NCI-H345 treated with DMSO at 0.1 percent for 48 hours (cell line): ENCODE measurements at regions not wholly inside any gene's neighbourhood (a gene's known extent, or its start where the extent isn't known, plus 50 kb on each side); places are given as distances from the start of the nearest gene placed in this dataset.

Experiments used
- DNase-seq: peaks from one replicate; lab custom pipeline; 2025; ENCODE audit not compliant: unreplicated experiment; lab: John Stamatoyannopoulos, UW

DNA sequence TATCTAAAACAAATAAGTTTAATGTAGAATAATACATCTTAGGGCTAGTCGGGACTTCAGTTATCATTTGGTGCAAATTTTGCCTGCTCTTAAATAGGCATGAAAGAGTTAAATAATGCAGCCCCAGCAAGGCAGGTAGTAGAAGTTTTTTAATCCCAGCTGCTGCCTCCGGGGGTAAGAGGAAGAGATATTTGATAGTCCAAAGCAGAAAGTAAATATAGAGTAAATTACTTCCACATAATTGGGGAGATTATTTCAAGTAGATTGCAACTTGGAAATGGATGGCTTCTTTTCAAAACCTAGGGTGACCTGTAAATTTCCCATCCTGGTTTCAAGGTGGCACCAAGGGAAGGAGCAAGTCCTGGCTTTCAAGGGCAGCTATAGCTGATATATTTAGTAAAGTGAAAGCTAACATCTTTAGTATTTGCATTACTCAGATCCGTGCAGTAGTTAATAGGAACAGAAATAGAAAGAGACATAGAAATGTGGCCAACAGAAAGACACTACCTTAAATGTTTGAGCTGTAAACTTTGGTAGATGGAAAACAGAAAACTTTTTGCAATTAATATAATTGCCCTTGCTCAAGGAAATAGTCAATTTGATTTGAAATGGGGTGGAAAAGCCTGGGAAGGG, 109.1 kb downstream of the LMO4 start:
- DNase-seq = no peak

DNA sequence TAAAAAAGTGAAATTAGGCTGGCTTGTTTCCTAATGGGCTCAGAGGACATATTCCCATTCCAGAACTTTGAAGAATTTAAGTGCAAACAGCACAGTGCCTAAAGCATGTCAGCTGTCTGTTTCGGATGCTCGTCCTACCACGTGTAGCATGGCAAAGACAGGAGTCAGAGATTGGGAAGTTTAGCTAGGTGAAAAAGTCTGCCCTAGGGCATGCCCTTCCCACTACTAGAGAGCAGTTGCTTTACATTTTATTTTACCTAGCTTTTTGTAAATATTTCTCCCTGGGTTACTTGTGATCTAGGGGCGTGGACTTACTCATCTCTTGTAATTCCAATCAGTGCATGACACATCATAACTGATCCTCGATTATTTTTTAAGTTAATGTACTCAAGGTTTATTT, 111.1 kb downstream of the LMO4 start:
- no peak for DNase-seq

DNA sequence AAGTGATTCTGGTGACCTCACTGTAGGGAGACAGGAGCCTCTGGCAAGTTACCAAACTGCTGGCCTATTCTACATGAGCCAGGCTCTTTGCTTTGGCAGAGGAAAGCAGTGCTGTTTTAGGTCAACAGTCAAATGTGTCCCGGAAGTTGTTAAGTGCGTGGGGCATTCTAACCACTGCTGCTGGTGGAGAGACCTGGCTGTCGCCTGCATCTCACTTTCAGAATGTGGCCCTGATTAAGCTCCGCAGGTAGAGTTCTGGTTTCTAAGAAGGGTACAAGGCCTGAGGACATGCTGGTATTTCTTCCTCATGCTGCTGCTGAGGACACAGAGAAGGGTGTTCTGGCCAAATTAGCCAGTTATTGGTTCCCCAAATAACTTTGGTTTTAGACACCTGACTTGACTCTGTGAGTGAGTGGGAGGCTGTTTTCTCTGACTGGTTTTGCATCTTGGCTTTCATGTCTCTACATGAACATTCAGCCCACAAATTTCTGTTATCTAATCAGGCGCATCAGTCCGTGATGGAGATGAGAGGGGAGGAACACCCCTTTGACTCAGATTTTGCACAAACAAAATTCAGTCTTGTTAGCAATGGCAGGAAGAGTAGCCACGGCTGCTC, 120.8 kb downstream of the LMO4 start:
- no peak for DNase-seq

DNA sequence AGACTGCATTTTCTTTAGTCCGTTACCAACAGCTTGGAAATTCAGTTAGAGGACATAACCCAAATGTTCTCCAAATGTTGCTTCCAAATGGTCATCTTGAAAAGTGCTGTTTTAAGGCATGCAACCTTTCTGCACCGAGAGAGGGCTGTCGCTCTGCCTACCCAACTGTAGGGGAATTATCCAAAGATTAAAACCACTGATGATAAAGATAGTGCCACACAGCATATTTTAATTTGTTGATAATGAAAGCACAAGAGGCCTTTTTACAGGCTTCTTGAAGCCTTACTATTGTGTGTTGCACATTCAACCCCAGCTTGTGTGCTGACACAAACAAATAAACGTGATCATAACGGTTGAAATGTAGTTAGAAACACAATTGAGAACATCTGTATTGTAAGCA, 121.5 kb downstream of the LMO4 start:
- no peak for DNase-seq

DNA sequence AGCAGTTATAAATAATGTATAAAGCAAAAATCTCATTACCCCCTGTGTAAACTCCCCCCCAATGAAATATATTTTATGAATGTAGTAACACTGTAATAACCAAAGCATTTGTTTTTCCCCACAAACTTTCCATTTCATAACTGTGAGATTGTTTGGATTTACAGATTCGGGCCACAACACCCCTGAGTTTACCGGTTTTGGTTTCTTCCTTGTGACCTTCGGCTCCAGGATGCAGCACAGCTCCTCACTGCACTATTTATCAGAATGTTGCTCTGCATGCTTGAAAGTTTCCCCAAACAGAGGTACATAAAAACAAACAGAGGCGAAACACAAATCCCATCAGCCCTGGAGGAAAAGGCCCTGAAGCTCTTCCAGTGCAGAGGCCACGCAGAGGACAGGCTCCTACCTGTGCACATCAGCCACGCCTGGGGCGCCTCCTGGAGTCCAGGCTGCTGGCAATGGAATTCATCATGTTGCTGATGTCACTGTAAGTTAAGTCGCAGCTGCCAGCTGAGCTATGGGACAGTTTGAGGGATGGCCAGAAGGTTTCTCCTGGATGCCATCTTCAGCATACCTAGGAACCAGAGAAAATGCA, 122.0 kb downstream of the LMO4 start:
- DNase-seq = no peak

DNA sequence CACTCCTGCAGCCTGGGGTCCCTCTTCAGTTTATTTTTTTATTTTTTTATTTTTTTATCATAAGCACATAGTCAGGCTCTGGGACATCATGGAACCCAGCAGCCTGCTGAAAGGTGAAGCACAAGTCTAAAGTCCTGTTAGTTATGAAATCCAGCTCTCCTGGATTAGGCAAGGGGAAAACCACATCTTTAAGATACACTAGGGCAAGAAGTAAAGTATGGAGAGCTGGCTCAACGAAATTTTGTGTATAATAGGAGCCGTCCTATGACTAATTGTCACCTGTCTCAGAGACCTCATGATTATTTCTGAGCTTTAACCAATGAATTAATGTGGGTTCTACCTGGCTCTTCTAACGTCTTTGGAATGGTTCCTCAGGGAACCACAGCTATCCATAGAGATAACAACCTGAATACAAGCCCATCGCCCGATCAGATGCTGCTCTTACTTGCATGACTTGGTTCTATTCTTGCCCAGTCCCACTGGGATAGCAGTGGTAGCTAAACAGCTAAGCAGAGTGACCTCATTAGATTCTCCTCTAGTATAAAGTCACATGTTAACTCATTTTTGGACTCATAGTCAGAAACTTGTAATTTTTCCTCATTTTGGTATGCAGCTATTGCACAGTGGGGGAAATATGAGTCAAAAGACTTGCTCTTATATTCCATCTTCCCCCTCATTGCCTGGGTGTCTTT, 122.7 kb downstream of the LMO4 start:
- DNase-seq = no peak

DNA sequence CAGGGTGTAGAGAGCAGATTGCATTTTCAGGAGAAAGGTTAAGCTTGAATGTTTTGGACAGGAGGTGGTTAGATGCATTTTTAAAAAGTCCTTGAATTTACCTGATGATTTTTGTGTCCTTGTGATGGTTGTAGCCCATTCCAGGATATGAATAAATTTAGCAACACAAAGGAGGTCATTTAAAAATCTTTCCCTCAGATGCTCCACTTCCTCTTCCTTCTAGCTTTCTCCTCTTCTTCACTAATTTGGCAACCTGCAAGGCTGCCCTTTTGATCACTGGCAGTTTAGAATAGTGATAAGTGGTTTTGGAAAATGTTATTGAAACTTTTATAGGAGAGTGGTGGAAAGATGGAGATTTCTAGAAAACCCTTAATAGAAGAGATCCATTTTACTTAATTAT, 124.0 kb downstream of the LMO4 start:
- DNase-seq = no peak

DNA sequence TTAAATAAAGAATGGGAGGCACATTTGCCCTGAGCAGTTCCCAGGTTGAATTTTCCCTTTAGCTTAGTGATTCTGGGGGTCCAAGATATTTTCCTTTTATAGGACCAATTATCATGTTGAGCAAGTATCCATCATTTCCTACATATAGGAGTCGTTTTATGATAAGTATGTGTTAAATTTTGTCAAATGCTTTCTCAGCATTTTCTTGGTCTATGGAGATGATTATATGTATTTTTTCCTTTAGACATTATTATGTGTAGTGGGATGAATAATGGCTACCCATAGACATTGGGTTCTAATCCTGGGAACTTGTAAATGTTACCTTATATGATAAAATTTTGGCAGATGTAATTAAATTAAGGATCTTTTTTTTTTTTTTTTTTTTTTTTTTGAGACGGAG, 128.7 kb downstream of the LMO4 start:
- DNase-seq = no peak

DNA sequence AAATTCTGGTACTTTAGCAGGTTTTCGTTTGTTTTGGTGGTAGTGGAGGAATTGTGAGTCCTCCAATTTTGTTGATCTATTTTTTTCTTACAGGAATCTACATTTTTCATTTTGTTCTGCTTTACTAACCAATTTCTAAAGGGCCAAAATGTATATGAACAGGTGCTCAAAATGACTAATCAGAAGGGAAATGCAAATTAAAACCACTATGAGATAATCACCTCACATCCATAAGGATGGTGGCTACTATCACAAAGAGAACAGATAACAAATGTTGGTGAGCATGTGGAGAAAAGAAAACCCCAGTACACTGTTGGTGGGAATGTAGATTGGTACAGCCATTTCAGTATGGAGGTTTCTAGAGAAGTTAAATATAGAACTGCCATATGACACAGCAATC, 134.2 kb downstream of the LMO4 start:
- no peak for DNase-seq

DNA sequence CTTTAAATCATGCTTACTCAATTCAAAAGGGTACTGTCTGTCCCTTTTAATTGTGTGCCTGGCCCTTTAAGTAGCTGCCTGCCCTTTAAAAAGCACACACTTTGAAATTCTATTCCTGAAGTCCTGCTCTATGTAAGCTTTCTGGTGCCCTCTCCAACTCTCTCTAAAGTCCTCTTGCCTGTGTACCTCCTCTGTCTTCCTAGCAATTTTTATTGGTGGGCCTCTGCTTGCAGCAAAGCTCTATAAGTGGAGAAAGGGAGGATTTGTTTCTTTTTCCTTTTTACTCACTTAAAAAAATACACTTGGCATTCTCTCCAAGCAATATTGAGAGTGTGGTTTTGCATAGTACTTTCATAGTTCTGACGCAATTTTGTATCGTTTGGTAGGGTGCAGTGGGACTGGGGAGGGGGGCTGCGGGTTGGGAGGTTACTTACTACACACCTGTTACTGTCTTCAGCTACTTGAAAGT, 135.4 kb downstream of the LMO4 start:
- DNase-seq = no peak

DNA sequence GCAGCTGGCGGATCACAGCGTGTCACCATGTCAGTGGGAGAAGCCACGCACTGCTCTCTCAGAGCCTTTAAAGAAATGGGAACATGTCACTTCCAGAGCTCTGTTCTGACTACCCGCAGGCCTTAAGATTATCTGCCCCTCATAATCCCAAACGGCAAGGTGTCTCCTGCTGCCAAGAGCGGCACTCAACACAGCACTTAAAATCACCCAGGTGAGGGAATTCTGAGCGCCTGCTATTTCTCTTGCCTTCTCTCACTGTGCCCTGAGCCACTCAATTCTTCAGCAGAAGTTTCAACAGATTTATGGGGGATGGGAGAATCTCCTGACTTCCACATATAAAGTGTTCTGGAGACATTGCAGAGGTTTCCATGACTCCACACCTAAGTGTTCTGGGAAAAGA, 137.9 kb downstream of the LMO4 start:
- DNase-seq = no peak

DNA sequence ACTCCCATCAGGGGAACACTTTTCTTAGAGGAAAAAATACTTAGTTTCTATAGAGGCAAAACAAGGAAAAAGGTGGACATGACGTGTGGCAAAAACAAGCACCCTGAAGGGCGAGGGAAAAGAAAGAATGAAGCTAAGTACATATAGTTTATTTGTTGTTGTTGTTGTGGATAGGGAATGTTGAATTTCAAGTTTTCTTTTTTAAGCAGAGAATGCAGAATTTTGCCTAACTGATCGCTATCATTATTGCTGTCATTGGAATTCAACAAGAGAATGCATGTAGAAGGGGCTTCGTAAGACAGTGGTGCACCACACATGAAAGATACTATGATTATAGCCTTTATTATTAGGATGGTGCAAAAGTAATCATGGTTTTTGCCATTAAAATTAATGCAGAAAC, 144.0 kb downstream of the LMO4 start:
- DNase-seq = no peak

DNA sequence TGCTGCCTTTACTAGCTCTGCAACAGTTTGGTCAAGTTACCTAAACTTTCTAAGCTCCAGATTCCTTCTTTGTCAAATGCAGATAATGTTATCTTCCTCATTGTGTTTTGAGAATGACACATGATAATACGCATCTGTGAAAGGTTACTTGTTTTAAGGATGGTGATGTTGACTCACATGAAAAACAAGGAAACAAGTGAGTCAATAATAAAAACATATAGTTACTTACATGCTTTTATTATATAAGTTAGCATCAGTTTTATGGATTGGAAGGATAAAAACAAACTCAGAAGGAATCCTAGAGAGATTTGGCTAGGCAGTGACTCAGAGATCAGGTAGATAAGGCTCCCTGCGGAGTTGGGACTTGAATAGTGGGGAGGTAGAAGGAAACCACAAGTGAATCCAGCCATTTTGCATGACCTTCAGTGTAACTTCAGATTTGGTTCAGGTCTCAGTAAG, 144.6 kb downstream of the LMO4 start:
- DNase-seq = no peak

DNA sequence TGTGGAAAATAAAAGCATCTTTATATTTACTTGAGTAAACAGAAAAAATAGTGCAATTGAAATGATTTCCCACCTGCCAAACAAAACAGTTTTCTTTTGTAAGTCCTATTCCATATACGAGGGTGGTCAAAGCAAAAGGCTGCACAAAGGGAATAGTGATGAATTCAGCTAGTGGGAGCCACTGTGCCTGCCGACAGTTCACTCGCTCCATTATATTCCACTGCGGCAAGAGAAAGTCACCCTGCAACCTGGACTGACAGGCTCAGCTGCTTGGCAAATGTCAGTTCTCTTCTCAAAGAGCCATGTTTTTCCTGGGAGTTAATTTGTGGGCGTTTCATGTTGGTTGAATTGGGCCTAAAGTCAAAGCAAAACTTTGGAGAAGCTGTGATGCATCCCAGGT, 145.4 kb downstream of the LMO4 start:
- no peak for DNase-seq

DNA sequence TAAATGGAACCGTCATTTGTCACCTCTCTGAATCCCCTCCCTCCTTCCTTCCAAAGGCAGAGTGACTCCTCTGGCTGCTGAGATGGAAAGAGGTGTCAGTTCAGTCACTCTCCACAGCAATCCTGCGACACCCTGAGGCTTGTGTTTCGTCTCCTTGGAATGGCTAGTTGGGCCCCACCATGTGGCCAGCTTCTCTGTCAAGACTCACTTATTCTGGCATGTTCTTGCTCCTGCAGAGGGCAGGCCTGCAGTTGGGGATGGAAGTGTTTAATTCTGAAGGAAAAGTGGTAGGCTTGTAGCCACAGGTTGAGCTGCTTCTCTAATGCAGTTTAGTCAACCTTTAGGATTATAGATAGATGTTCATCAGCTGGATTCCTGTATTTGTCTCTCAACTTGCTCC, 149.6 kb downstream of the LMO4 start:
- no peak for DNase-seq

DNA sequence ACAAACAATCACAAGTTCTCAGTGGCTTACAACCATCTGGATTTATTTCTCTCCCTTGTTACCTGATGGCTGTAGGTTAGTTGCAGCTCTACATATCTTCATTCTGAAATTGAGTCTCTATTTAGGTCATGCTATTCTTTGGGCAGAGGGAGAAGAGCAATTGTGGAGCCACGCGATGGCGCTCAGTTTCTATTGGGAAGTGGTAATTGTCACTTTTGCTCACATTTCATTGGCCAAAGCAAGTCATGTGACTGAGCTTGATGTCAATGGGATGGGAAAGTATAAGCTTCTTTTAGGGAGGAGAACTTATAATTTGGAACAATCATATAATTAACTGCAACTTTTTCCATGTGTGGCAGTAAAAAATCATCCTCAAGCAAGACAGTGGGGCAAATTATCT, 166.5 kb downstream of the LMO4 start:
- no peak for DNase-seq

DNA sequence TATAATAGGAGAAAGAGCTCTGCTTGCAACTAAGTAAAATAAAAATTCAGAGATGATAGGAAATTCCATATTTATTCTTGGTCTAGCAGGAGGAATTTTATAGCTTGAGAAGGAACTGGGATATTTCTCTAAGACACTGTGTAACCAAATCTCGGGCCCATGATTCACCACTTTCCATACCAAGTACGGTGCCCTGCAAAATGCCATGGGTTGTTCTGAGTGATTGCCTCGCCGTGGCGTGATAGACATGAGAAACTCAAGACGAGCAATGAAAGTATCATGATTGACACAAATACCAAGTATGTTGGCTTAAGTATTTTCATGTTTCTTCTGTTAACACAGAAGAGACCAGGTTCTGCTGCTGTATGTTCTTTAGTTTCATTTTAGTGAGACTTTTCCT, 167.2 kb downstream of the LMO4 start:
- DNase-seq = no peak

DNA sequence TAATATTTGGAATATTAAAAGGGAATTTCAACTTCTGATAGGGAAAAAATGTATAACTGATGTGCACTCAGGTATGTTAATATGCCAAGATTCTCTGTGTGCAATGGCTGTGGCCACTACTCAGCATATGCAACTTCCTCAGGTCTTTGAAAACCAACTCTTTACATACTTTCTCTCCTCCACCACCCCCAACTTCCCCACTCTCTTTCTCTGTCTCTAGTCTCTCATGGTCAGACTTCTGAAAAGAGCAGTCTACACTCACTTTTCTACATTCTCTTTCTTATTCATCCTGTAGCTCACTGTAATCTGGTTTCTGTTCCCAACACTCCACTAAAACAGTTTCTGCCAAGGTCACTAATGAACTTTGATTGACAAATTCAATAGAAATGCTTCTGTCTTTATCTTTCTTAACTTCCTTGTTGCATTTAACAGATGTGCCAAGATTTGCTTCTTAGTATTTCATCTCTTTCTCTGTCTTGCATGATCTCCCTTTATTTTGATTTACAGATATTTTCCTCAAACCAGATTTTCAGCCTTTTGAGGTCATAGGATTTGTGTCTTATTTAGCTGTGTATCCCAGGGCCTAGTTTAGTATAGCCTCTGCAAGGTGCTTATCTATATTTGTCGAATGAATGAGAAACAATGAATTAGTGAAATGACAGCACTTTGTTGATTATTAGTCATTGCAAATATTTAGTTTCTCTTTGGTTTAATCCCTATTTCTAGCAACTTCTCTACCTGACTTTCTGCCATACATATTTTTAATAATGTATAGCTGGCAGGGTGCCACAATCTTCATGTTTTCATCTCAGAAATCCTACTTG, 168.9 kb downstream of the LMO4 start:
- DNase-seq = no peak

DNA sequence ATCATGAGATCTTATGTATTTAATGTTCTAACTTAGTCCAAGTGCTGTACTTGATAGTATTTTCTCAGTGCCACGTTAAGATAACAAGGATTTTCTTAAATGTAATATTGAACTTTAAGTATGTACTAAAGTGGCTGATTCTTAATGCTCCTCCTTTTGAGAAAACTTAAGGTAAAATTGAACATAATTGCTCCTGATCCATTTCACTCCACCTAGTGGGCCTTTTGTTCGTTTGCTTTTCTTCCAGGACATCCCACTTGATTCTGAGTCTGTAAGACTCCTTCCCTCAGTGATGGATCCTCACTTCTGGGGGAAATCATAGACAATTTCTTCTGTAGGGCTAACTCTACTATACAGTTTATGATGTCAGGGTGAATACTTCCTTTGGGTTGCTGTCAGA, 173.1 kb downstream of the LMO4 start:
- no peak for DNase-seq

DNA sequence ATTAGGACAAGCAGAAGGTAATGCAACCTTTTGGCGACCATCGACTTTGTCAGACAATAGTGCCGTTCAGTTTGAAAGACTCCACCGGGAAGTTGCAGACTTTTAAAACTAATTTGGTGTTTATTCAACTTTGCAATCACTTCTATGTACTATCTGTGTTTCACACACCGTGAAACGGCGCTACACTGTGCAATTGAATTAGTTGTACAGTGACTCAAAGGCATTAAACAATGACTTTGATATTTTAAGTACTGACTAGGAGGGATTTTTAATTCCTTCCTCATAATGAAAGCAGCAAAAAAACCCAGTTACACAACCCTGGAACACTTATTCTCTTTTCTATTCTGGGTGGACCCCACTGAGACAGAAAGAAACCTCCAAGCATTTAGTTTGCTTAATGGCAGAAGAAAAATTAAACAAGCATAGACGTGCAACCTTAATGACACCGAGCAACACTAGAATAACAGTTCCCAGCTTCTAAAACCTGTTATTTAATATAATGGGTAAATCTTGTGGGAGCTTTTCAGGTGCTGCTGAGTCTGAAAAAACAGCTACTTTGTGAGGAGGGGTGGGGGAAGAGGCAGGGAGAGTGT, 176.8 kb downstream of the LMO4 start:
- no peak for DNase-seq

DNA sequence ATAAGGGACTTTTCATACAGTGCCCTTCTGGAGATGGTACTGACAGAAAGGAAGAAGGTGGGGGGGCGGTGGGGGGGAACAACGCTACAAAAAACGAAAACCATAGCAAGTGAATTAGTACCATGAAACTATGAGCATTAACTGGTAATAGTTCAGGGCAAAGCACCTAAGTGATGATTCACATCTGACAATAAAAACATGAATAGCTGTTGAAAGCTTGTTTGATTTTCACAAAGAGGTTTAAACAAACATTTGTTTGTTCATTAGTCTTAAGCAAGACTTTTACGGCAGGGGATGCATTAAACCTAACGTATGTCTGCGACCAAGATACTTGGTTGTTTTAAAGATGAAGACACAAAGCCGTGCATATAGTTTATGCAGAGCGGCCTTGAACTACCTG, 177.5 kb downstream of the LMO4 start:
- DNase-seq = no peak
